HG03342 (cell line): ENCODE measurements at regions not wholly inside any gene's neighbourhood (a gene's known extent, or its start where the extent isn't known, plus 50 kb on each side); places are given as distances from the start of the nearest gene placed in this dataset.
"Not testable (repeated sequence)": the region's sequence is repeated elsewhere in the genome, so short reads cannot be mapped to it uniquely, and the experiment has no call there.

Source experiments
- ATAC-seq: cut with Tn5 transposase; IDR thresholded peaks from one replicate; pipeline ENCODE4 v1.9.1; 2021; ENCODE audit warnings: mild to moderate bottlenecking, moderate library complexity; ENCODE audit not compliant: unreplicated experiment

- no peak for ATAC-seq
Observed at GRCh38 chr12:128026696-128027574, 240.0 kb upstream of the TMEM132C start.

DNA sequence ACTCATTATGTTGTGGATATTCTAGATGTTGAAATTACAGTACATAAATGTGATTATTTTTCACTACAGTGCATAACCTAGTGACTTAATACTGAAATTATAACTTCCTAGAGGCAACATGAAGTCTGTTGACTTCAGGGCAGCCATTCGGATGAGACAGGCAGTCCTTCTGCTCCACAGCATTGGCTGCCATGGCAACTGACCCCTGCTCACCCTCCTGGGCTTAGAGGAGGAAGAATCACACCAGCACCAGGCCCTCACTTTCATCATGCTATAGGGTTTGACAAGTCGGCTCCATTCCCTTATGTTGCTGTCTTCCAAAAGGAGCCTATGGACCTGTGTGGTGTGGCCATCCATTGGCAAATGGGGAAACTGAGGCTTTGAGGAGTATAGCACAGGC lies 233.5 kb upstream of the TMEM132C start:
- no peak for ATAC-seq

DNA sequence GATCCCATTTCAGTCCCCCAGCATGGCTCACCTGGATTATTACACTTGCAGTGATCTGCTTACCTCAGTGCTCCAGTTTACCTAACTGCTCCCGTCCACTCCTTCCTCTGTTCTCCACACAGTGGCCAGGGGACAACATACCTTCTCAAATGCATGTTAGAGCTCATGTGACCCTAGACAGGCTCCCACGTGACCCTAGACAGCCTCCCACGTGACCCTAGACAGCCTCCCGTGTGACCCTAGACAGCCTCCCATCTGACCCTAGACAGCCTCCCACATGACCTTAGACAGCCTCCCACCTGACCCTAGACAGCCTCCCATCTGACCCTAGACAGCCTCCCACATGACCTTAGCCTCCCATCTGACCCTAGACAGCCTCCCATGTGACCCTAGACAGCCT lies 226.0 kb upstream of the TMEM132C start:
- no peak for ATAC-seq

GRCh38 chr12:128042283-128042682 lies 224.7 kb upstream of the TMEM132C start:
- not testable (repeated sequence) for ATAC-seq

GRCh38 chr12:128042825-128043224 lies 224.1 kb upstream of the TMEM132C start:
- no peak for ATAC-seq

DNA sequence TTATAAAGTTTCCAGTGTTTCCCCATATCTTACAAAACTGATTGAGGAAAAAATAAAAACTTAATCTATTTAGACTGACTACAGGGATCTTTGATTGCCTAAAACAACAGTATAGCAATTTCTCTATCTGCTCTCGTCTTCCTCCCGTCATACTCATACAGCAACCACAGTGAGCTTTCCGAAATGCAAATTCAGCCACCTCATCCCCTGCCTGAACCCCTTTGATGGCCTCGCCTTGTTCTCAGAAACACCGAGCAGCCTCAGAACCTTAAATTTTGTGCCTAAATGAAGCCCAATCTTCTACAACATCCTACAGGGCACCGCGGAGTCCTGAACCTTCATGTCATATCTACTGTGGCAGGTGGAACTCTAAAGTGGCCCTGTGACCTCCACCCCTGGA lies 223.7 kb upstream of the TMEM132C start:
- no peak for ATAC-seq

DNA sequence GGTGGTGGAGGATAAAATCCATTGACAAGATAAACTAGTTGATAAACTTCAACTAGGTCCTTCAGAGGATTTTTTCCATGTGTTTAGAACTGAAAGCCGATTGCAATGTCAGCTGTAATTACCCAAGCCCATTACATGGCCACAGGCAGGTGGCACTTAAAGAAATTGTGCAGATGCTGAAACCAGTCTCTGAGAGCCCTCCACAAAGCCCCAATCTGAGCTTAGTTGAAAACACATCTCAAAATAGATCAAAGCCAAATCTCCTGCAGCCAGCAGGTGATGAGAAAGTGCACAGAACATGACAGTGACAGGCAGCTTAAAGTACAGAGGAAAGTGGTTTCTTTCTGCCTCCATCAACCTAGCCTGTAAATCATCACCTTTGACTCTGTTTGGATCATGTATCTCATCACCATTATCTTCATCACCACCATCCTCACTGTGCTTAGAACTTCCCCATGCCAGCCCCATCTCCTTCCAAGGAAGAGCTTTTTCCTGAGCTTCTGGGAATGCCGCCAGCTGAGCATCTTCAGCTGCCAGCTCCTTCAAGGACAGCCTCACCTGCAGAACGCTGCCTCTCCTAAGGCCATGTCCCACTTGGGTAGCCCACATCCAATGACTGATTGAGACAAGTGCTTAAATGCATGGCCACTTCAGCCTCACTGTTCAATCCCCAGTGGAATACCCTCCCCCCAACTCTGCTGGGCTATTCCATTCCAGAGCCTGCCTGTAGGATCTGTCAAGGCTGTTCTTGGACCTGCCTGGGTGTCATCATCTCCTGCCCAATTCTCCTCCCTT lies 219.5 kb upstream of the TMEM132C start:
- ATAC-seq = no peak

DNA sequence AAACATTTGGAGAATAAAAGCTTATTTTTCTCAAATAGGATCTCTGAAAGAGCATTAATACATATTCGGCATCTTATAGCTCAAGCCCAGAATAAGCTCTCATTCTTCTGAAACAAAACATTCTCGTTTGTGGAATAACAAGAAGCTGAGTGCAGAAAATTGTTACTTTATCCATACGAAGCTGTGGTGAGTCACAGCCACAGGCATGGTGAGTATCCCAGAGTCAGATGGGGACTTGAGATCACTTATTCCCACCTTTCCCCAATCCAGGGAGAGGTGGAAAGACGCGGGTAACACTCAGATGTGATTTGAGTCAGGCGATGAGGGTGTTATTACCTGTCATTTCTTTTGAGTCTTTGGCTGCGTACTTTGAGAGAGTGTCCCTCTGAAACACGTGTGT lies 214.6 kb upstream of the TMEM132C start:
- no peak for ATAC-seq

GRCh38 chr12:128052777-128053176 lies 214.2 kb upstream of the TMEM132C start:
- ATAC-seq = no peak

DNA sequence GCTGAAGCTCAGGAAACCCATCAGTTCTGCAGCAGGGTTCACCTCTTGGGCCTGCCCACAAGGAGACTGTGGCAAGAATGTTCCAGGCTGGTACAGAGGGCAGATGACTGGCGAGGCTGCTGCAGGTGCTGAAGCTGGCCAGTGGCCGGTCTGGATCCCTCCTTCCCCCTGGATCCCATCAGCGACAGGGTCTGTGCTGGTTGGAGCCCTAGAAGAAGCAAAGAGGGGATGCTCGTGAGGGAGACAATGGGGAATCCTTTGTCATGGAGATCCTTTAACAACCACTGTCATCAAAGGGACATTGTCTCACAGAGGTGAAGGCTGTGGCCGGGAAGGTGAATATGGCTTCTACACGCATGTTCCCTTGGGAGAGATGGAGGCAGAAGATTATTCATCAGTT lies 211.4 kb upstream of the TMEM132C start:
- no peak for ATAC-seq

DNA sequence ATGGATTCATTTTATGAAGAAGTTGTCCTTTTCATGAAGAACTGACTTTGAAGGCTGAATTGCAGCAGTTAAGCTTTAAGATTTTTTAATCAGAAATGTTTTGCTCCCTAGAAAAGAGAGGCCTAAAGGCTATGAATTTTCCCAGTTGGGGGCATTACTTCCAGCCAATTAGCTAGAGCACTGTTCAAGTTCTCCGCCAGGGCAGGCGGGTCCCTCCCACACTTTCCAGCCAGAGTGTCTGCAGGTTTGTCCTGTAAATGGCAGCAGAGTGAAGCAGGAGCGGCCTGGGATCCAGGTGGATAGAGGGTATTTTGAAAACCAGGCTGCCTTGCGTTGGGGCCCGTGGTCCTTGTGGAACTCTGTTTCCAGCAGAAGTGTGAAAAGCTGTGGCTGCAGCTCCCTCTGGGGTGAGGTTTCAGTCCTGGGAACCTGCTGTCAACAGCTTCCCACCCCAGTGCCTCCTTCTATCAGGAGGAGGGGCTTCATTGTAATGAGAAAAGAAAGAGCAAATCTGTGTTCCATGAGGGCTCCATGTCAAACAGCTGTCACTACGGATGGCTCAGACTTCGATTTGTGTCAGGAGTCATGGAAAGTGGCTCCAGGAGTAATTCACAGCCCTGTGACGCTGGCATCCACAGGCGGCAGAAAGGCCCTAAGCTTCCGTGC lies 210.7 kb upstream of the TMEM132C start:
- no peak for ATAC-seq

DNA sequence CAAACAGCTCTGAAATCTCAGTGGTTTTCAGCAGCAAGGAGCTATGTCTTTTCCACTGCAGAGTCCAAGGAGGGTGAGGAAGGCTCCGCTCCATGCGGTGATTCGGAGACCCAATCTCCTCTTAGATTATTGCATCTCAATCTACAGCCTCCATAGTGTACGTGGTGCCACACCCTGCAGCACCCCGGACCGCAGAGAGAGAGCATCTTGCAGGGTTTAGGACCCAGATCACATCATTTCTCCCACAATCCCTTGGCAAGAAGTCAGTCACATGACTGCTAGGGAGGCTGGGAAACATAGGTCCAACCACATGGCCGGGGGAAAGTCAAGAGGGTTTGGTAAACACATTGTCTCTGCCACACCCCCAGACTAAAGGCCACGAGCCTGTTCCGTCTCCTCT lies 209.4 kb upstream of the TMEM132C start:
- no peak for ATAC-seq

DNA sequence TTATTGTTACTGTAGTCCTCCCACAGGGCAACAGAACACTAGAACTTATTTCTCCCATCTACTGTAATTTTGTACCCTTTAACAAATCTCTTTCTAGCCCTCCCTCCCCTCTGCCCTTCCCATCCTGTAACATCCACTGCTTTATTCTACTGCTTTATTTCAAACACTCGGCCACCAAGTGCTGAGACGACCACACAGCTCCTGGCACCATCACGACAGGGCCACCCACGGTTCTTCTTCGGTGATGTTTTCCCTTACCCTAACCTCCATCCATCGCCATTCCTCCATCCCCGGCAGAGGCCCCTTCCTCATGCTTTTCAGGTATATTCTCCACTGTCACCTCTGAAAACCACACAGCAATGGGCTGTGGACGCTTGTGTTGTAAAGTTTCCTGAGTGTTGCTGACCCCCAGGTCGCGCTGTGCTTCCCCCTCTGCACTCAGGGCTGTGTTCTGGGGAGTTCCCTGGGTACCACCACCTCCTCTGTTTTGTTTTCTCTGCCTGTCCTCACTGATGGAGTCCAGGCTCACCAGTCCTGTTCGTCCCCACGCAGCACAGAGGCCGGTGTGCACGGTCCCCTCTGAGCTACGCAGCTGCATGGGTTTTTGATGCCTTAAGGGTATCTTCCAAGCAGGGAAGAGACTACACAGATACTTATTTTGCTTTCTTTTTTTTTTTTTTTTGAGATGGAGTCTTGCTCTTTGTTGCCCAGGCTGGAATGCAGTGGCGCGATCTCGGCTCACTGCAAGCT lies 207.2 kb upstream of the TMEM132C start:
- no peak for ATAC-seq

- no peak for ATAC-seq
Observed at GRCh38 chr12:128068211-128068610, 198.8 kb upstream of the TMEM132C start.

DNA sequence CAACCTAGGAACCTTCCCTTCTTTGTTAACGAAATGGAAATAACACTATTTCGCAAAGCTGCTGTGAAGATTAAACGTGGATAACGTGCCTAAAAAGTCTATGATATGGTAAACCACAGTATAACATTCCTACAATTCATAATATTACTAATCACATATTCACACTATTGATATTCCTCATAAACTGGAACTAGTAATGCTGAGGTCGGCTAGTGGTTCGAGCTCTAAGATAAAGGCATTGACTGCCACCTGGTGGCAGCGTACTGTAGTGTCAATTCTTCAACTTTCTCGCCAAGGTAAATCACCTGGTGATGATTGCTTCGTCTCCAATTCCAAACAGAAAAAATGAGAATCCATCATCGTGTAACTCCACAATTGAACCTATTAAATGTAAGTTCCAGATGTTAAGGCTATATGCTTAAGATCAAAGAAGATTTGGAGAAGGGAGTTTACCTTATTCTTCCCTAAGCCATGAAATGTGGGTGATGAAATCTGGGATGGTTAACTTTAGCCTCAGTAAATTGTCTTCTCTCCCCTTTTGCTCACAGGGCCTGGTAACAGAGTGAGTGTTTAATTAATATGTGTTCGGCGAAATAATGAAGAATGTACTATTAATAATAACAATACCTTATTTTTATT lies 197.5 kb upstream of the TMEM132C start:
- ATAC-seq = peak; percentile 77

DNA sequence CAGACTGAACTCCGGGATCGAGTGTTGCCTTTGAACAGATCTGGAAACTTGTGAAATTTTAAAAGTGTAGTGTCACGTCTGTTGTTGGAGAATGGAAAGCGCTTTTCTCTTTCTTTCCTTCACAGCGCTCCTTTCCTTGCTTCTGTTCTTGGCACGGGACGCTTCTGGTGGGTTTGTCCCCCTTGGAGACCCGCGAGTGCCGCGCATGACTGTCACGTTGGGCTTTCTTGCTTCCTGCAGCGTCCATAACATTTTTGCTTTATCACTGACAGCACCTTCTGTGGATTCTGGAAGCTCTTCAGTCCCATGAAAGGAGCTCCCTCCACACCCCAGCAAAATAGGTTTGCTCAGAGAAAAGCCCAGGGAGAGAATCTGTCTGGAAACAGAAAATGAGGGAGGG lies 193.0 kb upstream of the TMEM132C start:
- no peak for ATAC-seq

DNA sequence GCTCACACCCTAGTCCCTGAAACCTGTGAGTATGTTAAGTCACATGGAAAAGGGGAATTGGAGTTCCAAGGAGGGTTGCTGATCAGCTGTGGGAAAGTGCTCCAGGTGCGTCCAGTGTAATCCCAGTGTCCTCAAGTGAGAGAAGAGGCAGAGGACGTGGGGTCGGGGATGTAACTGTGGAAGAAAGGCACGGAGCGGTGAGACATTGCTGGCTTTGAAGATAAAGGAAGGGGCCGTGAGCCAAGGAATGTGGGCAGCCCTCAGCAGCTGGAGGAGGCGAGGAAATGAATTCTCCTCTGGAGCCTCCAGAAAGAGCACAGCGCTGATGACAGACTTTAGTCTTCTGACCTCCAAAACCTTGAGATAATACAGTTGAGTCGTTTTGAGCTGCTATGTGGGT lies 191.6 kb upstream of the TMEM132C start:
- ATAC-seq = no peak

DNA sequence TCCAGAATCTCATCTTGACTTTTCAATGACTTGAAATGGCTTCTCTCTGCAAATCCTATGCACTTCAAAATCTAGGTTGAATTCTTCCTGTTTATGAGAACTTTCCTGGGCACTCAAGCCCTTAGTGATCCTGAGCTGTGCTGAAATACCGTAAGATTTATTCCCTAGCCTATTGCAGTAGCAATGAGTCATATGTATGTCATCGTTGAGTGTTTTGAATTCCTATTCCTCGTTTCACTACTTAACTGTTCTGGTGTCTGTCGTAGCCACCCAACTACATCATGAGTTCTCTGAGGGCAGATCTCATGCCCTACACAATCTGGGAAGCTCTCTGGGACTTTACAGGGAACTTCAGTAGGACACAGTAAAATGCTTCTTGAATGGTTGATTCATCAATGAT lies 190.8 kb upstream of the TMEM132C start:
- no peak for ATAC-seq

DNA sequence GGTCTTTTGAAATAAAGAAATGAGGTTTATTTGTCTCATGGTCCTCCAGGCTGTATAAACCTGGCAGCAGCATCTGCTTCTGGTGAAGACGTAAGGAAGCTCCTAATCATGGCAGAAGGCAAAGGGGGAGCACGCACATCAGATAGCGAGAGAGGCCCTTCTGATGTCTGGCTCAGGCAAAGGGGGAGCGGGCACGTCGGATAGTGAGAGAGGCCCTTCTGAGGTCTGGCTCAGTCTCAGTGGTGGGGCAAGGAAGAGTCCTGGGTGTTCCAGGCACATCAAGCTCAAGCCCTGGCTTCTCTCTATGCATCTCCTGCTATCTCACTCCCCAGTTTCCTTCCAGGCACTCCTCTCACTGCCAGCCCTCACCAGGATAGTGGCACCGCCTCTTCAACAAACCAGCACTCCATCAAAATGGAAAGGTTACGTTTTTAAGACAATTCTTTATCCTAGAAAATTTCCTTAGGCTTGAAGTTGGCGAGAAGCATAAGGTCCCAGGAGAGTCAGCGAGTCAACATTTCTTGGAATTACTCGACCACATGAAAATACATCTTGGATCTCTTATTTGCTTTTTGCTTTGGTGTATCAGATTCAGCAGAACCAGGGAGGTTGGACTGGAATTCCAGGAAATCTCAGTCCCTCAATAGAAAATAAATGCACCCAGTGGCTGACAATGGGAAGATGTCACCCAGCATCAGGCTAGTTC lies 189.6 kb upstream of the TMEM132C start:
- ATAC-seq = no peak

- no peak for ATAC-seq
Observed at GRCh38 chr12:128077917-128078298, 189.1 kb upstream of the TMEM132C start.
